ENCODE measurements at regions not wholly inside any gene's neighbourhood (a gene's known extent, or its start where the extent isn't known, plus 50 kb on each side); places are given as distances from the start of the nearest gene placed in this dataset.

DNA sequence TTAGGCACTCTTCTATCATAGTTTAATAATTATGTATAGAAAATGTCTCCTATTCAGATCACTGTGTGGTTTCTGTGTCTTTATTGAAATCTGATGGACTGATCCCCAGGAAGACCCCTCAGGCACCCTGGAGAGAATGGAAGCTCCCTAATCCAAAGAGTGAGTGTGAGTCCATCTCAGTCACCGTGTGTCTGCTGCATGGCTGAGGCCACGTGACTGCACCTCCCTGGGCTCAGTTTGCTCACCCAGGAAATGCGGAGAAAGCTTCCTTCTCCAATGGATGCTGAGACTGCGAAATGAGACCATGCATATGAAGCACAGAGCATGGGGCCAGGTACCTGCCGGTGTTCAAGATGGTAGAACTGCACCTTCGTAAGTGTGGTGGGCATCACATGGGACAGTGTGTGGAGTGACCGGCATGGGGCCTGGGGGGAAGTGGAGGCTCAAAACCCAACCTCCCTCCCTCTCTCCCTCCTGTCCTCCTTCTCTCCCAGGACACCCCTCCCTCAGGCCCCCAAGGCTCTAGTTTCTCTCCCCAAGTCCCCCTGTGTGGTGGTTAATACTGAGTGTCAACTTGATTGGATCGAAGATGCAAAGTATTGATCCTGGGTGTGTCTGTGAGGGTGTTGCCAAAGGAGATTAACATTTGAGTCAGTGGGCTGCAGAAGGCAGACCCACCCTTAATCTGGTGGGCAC, 557.5 kb downstream of the PTPRU start:
- whole genome bisulfite sequencing, 3 donors = 77 to 82% (median 80%) methylated on average over 8 of the region's 8 CpGs
- no peak for DNase-seq
- TF ChIP-seq EP300 (IDR thresholded peaks at IDR 0.05) = no peak
- no peak for TF ChIP-seq POLR2A (IDR thresholded peaks at IDR 0.05)
- TF ChIP-seq, protein P1, sequence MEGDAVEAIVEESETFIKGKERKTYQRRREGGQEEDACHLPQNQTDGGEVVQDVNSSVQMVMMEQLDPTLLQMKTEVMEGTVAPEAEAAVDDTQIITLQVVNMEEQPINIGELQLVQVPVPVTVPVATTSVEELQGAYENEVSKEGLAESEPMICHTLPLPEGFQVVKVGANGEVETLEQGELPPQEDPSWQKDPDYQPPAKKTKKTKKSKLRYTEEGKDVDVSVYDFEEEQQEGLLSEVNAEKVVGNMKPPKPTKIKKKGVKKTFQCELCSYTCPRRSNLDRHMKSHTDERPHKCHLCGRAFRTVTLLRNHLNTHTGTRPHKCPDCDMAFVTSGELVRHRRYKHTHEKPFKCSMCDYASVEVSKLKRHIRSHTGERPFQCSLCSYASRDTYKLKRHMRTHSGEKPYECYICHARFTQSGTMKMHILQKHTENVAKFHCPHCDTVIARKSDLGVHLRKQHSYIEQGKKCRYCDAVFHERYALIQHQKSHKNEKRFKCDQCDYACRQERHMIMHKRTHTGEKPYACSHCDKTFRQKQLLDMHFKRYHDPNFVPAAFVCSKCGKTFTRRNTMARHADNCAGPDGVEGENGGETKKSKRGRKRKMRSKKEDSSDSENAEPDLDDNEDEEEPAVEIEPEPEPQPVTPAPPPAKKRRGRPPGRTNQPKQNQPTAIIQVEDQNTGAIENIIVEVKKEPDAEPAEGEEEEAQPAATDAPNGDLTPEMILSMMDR (IDR thresholded peaks at IDR 0.05) = no peak
- Histone ChIP-seq H3K4me3 (no peak overlapping the region), H3K4me1 (ENCODE audit: insufficient read depth) (no peaks in the 10 kb centered on the region), H3K27ac (no peak overlapping the region), H3K27me3 (no peaks in the 10 kb centered on the region), H3K9me3 (no peaks in the 10 kb centered on the region), H3K36me3 (no peaks in the 10 kb centered on the region)
- intact Hi-C loops (cut with DNase I) = no loop called here

DNA sequence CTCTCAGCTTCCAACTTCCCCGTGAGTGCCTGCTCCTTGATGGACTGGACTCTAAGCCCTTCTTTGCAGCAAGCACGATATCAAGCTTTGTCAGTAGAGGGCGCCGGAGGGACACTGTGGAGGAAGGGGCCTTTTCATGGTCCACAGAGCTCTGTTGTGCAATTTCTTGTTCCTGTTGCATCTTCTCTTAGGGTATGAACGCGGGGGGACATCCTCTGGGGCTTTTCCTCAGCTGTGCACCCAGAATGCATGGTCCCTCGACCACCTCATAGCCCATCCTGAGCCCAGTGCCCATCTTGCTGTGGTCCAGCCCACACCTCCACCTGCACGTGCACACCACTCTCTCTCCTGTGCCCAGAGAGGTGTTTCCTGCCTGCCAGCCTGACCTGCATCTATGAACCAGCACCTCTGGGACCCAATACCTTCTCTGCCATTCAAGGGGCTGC, 556.8 kb downstream of the PTPRU start:
- WGBS, 3 donors = 7 to 10% (median 8%) methylated on average over 8 of the region's 8 CpGs

DNA sequence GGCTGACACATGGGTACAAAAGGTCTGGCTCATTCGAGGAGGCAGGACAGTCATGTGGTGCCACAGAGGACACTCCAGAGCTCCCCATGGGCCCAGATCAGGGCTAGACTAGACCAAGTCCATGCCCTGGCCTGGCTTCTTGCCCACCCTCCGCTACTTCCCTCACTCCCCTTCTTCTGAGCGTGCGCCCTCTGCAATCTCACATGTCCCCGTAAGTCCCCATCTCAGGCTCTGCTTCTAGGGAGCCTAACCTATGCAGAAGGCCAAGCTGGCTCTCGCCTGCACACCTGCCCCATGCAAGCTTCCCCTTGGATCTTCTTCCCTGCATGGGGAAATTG, 553.6 kb downstream of the PTPRU start:
- 67 to 71% (median 69%) methylated on average over 6 of the region's 6 CpGs for whole genome bisulfite sequencing, 3 donors

More for the DNA sequence above, 556.8 kb downstream of the PTPRU start:
- no peak overlapping the region for H3K27ac ChIP-seq
- H3K4me3 ChIP-seq = no peak overlapping the region
- no peak for TF ChIP-seq POLR2A (IDR thresholded peaks at IDR 0.05)
- TF ChIP-seq, protein P1 (IDR thresholded peaks at IDR 0.05) = peak in 1 of 3 donors; percentile 43
- H3K27me3 ChIP-seq = no peaks in the 10 kb centered on the region
- peak; percentile 39 to 73 (median 62) for DNase-seq
- H3K36me3 ChIP-seq = no peaks in the 10 kb centered on the region
- no peaks in the 10 kb centered on the region for H3K9me3 ChIP-seq
- intact Hi-C loops (cut with DNase I) = no loop called here
- H3K4me1 ChIP-seq (ENCODE audit: insufficient read depth) = no peaks in the 10 kb centered on the region

DNA sequence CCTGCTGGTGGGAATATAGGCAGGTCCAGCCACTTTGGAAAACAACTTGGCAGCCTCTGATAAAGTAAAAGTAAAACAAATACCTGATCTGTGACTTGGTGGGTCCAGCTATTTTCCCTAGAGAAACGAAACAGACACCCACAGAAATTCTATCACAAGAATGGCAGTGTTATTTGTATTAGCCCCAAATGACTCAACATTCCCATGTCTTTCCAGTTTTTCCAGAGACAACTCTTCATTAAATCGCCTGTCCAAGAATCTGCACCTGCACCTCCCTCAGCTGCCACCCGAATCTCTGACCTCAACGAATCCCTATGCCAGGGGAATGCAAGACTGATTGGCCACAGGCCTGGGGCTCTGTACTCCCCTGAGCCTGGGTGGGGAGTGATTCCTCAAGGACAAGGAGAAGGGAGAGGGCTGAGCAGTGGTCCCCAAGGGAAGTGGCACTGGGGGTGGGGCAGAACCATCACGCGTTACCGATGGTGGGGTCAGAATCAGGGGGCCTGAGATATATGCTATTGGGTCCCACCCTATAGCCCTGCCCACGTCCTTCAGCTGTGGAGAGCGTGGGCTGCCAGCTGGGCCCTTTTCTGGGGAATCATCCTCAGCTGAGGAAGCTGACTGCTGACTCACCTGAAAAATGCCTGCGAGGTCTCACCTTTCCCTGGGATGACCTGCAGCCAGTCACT, 553.0 kb downstream of the PTPRU start:
- Histone ChIP-seq H3K4me1 (ENCODE audit: insufficient read depth) (no peaks in the 10 kb centered on the region), H3K27ac (no peak overlapping the region), H3K27me3 (no peaks in the 10 kb centered on the region), H3K36me3 (no peaks in the 10 kb centered on the region), H3K9me3 (no peaks in the 10 kb centered on the region), H3K4me3 (no peak overlapping the region)
- no peak for DNase-seq
- intact Hi-C loops (cut with DNase I) = loop anchor here in 1 of 4 donors (10.0 kb wide), 1 partner anchor 325 kb away; no protein-coding TSS in a partner anchor
- WGBS, 3 donors = 36 to 44% (median 41%) methylated on average over 10 of the region's 10 CpGs
- TF ChIP-seq, protein P1 (IDR thresholded peaks at IDR 0.05) = no peak

More for the DNA sequence above, 553.6 kb downstream of the PTPRU start:
- TF ChIP-seq POLR2A (IDR thresholded peaks at IDR 0.05) (no peak), EP300 (IDR thresholded peaks at IDR 0.05) (no peak)
- TF ChIP-seq, protein P1 (IDR thresholded peaks at IDR 0.05) = no peak
- H3K4me3 ChIP-seq = no peak overlapping the region
- H3K9me3 ChIP-seq = no peaks in the 10 kb centered on the region
- H3K27ac ChIP-seq = no peak overlapping the region
- H3K27me3 ChIP-seq = no peaks in the 10 kb centered on the region
- intact Hi-C loops (cut with DNase I) = loop anchor here in 1 of 4 donors (10.0 kb wide), 1 partner anchor 325 kb away; no protein-coding TSS in a partner anchor
- DNase-seq = no peak
- no peaks in the 10 kb centered on the region for H3K36me3 ChIP-seq
- no peaks in the 10 kb centered on the region for H3K4me1 ChIP-seq (ENCODE audit: insufficient read depth)

All from ovary (tissue), 7 donors.